Right kidney (tissue), 1 donor: ENCODE measurements at regions not wholly inside any gene's neighbourhood (a gene's known extent, or its start where the extent isn't known, plus 50 kb on each side); places are given as distances from the start of the nearest gene placed in this dataset.
"Not testable (repeated sequence)": the region's sequence is repeated elsewhere in the genome, so short reads cannot be mapped to it uniquely, and the experiment has no call there.

Experiments used
- DNase-seq: peaks from one replicate; pipeline ENCODE4 v3.0.0-alpha.2; 2016

- DNase-seq: no peak
Measured at GRCh38 chr9:30198463-30199309, 2185.8 kb upstream of the ACO1 start.

GRCh38 chr9:30201024-30201423, 2183.4 kb upstream of the ACO1 start:
- DNase-seq: no peak

GRCh38 chr9:30235068-30235467, 2149.4 kb upstream of the ACO1 start:
- no peak for DNase-seq

- no peak for DNase-seq
Measured at GRCh38 chr9:30235564-30235963, 2148.9 kb upstream of the ACO1 start.

GRCh38 chr9:30239878-30240277, 2144.6 kb upstream of the ACO1 start:
- no peak for DNase-seq

- DNase-seq: no peak
Measured at GRCh38 chr9:30243467-30243866, 2141.0 kb upstream of the ACO1 start.

- no peak for DNase-seq
Measured at GRCh38 chr9:30244877-30245276, 2139.6 kb upstream of the ACO1 start.

- no peak for DNase-seq
Measured at GRCh38 chr9:30250872-30251271, 2133.6 kb upstream of the ACO1 start.

GRCh38 chr9:30258094-30258493, 2126.3 kb upstream of the ACO1 start:
- DNase-seq: no peak

GRCh38 chr9:30280229-30280900, 2104.1 kb upstream of the ACO1 start:
- no peak for DNase-seq

GRCh38 chr9:30289435-30289834, 2095.0 kb upstream of the ACO1 start:
- no peak for DNase-seq

GRCh38 chr9:30292026-30292425, 2092.4 kb upstream of the ACO1 start:
- DNase-seq: not testable (repeated sequence)

GRCh38 chr9:30293231-30293630, 2091.2 kb upstream of the ACO1 start:
- DNase-seq: no peak

GRCh38 chr9:30299126-30299780, 2085.2 kb upstream of the ACO1 start:
- DNase-seq: no peak

- peak; percentile 3 for DNase-seq
Measured at GRCh38 chr9:30301271-30301963, 2083.0 kb upstream of the ACO1 start.

GRCh38 chr9:30310711-30311110, 2073.7 kb upstream of the ACO1 start:
- DNase-seq: no peak

GRCh38 chr9:30329431-30329830, 2055.0 kb upstream of the ACO1 start:
- no peak for DNase-seq

GRCh38 chr9:30348904-30349303, 2035.5 kb upstream of the ACO1 start:
- DNase-seq: no peak

- no peak for DNase-seq
Measured at GRCh38 chr9:30349526-30350513, 2034.6 kb upstream of the ACO1 start.

- no peak for DNase-seq
Measured at GRCh38 chr9:30356221-30356620, 2028.2 kb upstream of the ACO1 start.

GRCh38 chr9:30362373-30362772, 2022.1 kb upstream of the ACO1 start:
- DNase-seq: no peak
